Adrenal gland (tissue), 5 donors: ENCODE measurements at regions not wholly inside any gene's neighbourhood (a gene's known extent, or its start where the extent isn't known, plus 50 kb on each side); places are given as distances from the start of the nearest gene placed in this dataset.

Experiments
- CTCF ChIP-seq, 6 experiments: fragments of 450-650 bp in 4 of 6; fragments of 200-600 bp in 2 of 6; sonication (generic) in 1 of 6; IDR thresholded peaks; 1 replicate in 5 of 6; 2 replicates in 1 of 6; pipeline versions ENCODE4 v1.5.1 to v1.8.0; 2016 to 2021; ENCODE audit warnings: antibody characterized with exemption in 6 of 6, mild to moderate bottlenecking in 2 of 6, moderate library complexity in 1 of 6
- POLR2A ChIP-seq, 2 donors: fragments of 450-650 bp; IDR thresholded peaks; one replicate each; pipeline ENCODE4 v1.6.1; 2017; ENCODE audit warnings: antibody characterized with exemption in 2 of 2, mild to moderate bottlenecking in 2 of 2, moderate library complexity in 1 of 2
- donor health status: DM: no; HTN: no; CAD: no.

GRCh38 chr20:11727708-11728107 lies 190.0 kb upstream of the BTBD3 start:
- TF ChIP-seq POLR2A (IDR thresholded peaks at IDR 0.05) (no peak), CTCF (IDR thresholded peaks at IDR 0.05) (no peak)
